GM12892 (cell line): ENCODE measurements at regions not wholly inside any gene's neighbourhood (a gene's known extent, or its start where the extent isn't known, plus 50 kb on each side); places are given as distances from the start of the nearest gene placed in this dataset.

Experiments
- POLR2A ChIP-seq: IDR thresholded peaks from 2 replicates; pipeline ENCODE4 v1.6.1; 2011; ENCODE audit warnings: low read depth, low read length, control low read depth
- POLR2AphosphoS5 ChIP-seq: IDR thresholded peaks from 2 replicates; pipeline ENCODE4 v1.6.1; 2011; ENCODE audit warnings: low read depth, low read length, control low read depth

GRCh38 chr10:107502229-107502985 is 337.9 kb upstream of the SORCS1 start:
- TF ChIP-seq POLR2AphosphoS5 (no peak), POLR2A (no peak)
